Tongue (tissue), 1 donor: ENCODE measurements at regions not wholly inside any gene's neighbourhood (a gene's known extent, or its start where the extent isn't known, plus 50 kb on each side); places are given as distances from the start of the nearest gene placed in this dataset.
A peak's percentile ranks its signal among the peaks of the same experiment; 100 is the strongest.

Experiments
- DNase-seq: peaks from one replicate; pipeline ENCODE4 v3.0.0-alpha.2; 2015

- peak; percentile 95 for DNase-seq
Measured at GRCh38 chr19:31160336-31160926, 188.8 kb downstream of the TSHZ3 start.

- DNase-seq: no peak
Measured at GRCh38 chr19:31154021-31154420, 195.2 kb downstream of the TSHZ3 start.

- no peak for DNase-seq
Measured at GRCh38 chr19:31152906-31153305, 196.3 kb downstream of the TSHZ3 start.

- peak; percentile 77 for DNase-seq
Measured at GRCh38 chr19:31149441-31149941, 199.7 kb downstream of the TSHZ3 start.

- no peak for DNase-seq
Measured at GRCh38 chr19:31148671-31149070, 200.6 kb downstream of the TSHZ3 start.

- DNase-seq: no peak
Measured at GRCh38 chr19:31147234-31147633, 202.0 kb downstream of the TSHZ3 start.

- DNase-seq: no peak
Measured at GRCh38 chr19:31146546-31147183, 202.6 kb downstream of the TSHZ3 start.

- DNase-seq: peak; percentile 31
Measured at GRCh38 chr19:31146015-31146414, 203.2 kb downstream of the TSHZ3 start.

- no peak for DNase-seq
Measured at GRCh38 chr19:31145007-31145406, 204.2 kb downstream of the TSHZ3 start.

GRCh38 chr19:31144075-31144870 is 205.0 kb downstream of the TSHZ3 start:
- DNase-seq: no peak

GRCh38 chr19:31141301-31141700 is 207.9 kb downstream of the TSHZ3 start:
- DNase-seq: no peak

GRCh38 chr19:31140717-31141116 is 208.5 kb downstream of the TSHZ3 start:
- no peak for DNase-seq

- no peak for DNase-seq
Measured at GRCh38 chr19:31139871-31140505, 209.2 kb downstream of the TSHZ3 start.

GRCh38 chr19:31138077-31138476 is 211.2 kb downstream of the TSHZ3 start:
- DNase-seq: no peak

GRCh38 chr19:31135841-31136240 is 213.4 kb downstream of the TSHZ3 start:
- no peak for DNase-seq

- no peak for DNase-seq
Measured at GRCh38 chr19:31132753-31133110, 216.5 kb downstream of the TSHZ3 start.

- no peak for DNase-seq
Measured at GRCh38 chr19:31128291-31128690, 220.9 kb downstream of the TSHZ3 start.

GRCh38 chr19:31127134-31127967 is 221.9 kb downstream of the TSHZ3 start:
- DNase-seq: no peak

GRCh38 chr19:31126236-31126635 is 223.0 kb downstream of the TSHZ3 start:
- DNase-seq: no peak

- no peak for DNase-seq
Measured at GRCh38 chr19:31125071-31125470, 224.2 kb downstream of the TSHZ3 start.

- no peak for DNase-seq
Measured at GRCh38 chr19:31121501-31121900, 227.7 kb downstream of the TSHZ3 start.

GRCh38 chr19:31120952-31121351 is 228.3 kb downstream of the TSHZ3 start:
- no peak for DNase-seq
